ENCODE measurements at regions not wholly inside any gene's neighbourhood (a gene's known extent, or its start where the extent isn't known, plus 50 kb on each side); places are given as distances from the start of the nearest gene placed in this dataset.

- TF ChIP-seq AR (CRISPR knock-in tag; IDR thresholded peaks at IDR 0.05), result no peak
- TF ChIP-seq ESRRA (CRISPR knock-in tag; IDR thresholded peaks at IDR 0.05; ENCODE audit: borderline replicate concordance), result no peak
- TF ChIP-seq FOXK1 (CRISPR knock-in tag; IDR thresholded peaks at IDR 0.05), result no peak
Measured at GRCh38 chr16:88285514-88285822, 97.3 kb upstream of the ZNF469 start (continued).

- ATAC-seq (no peak), DNase-seq (ENCODE audit: low spot score) (no peak)
- Mint-ChIP-seq H3K27ac (no peak overlapping the region), H3K4me3 (no peak overlapping the region), H3K9me3 (peaks cover 26% of the 10 kb centered on the region), H3K4me1 (no peaks in the 10 kb centered on the region), H3K36me3 (peaks cover 21% of the 10 kb centered on the region), H3K27me3 (ENCODE audit: low read depth) (peaks cover 12% of the 10 kb centered on the region)
- no peak for TF ChIP-seq FOXP4 (CRISPR knock-in tag; IDR thresholded peaks at IDR 0.05)
- no peak for TF ChIP-seq CBFB (CRISPR knock-in tag; IDR thresholded peaks at IDR 0.05; ENCODE audit: low read depth)
- TF ChIP-seq ELF4 (CRISPR knock-in tag; IDR thresholded peaks at IDR 0.05; ENCODE audit: low read depth), result no peak
- TF ChIP-seq CDX4 (CRISPR knock-in tag; IDR thresholded peaks at IDR 0.05; ENCODE audit: borderline replicate concordance), result no peak
- no peak for TF ChIP-seq GRHL2 (CRISPR knock-in tag; IDR thresholded peaks at IDR 0.05; ENCODE audit: insufficient replicate concordance, severe bottlenecking)
- TF ChIP-seq ZBTB43 (CRISPR knock-in tag; IDR thresholded peaks at IDR 0.05), result no peak
- TF ChIP-seq FOXJ3 (CRISPR knock-in tag; IDR thresholded peaks at IDR 0.05; ENCODE audit: borderline replicate concordance), result no peak
- TF ChIP-seq SMAD3 (CRISPR knock-in tag; IDR thresholded peaks at IDR 0.05; ENCODE audit: borderline replicate concordance), result no peak
- TF ChIP-seq JAZF1 (CRISPR knock-in tag; IDR thresholded peaks at IDR 0.05), result no peak
- no peak for TF ChIP-seq STAT6 (CRISPR knock-in tag; conservative IDR thresholded peaks at IDR 0.05; ENCODE audit: low read depth)
- no peak for TF ChIP-seq ZNF396 (CRISPR knock-in tag; IDR thresholded peaks at IDR 0.05; ENCODE audit: borderline replicate concordance)
- TF ChIP-seq ZNF281 (CRISPR knock-in tag; IDR thresholded peaks at IDR 0.05), result no peak
- POLR2A ChIA-PET, result no interaction called here
- CTCF ChIA-PET, result interaction anchor here (1.1 kb wide), 1 partner anchor 149 kb away, joined by 5 read pairs; no protein-coding TSS in a partner anchor
Measured at GRCh38 chr16:88286301-88286923, 96.3 kb upstream of the ZNF469 start.

Data from WTC11 (cell line).